MM.1S (cell line): ENCODE measurements at regions not wholly inside any gene's neighbourhood (a gene's known extent, or its start where the extent isn't known, plus 50 kb on each side); places are given as distances from the start of the nearest gene placed in this dataset.

Experiments
- DNase-seq: peaks from one replicate; pipeline ENCODE4 v3.0.0-alpha.2; 2015
- H2AFZ ChIP-seq: fragments of 300-600 bp; sonication (generic); 2 replicates; pipeline ENCODE4 v1.6.0; 2016; ENCODE audit warnings: antibody characterized with exemption, low read length
- H3F3A ChIP-seq: fragments of 300-600 bp; sonication (generic); 2 replicates; pipeline ENCODE4 v1.6.1; 2016; ENCODE audit warnings: mild to moderate bottlenecking, antibody characterized with exemption, low read length, moderate library complexity, mixed read lengths; ENCODE audit not compliant: insufficient read depth
- H3K27ac ChIP-seq: fragments of 300-600 bp; sonication (generic); 2 replicates; pipeline ENCODE4 v1.5.1; 2016; ENCODE audit warnings: mild to moderate bottlenecking, low read length
- H3K27me3 ChIP-seq: fragments of 300-600 bp; sonication (generic); replicated peaks from 2 replicates; pipeline ENCODE4 v1.6.0; 2016; ENCODE audit warnings: low read length; ENCODE audit not compliant: insufficient read depth
- H3K36me3 ChIP-seq: fragments of 300-600 bp; sonication (generic); replicated peaks from 2 replicates; pipeline ENCODE4 v1.6.1; 2016; ENCODE audit warnings: mild to moderate bottlenecking, low read length, mixed read lengths; ENCODE audit not compliant: insufficient read depth
- H3K4me1 ChIP-seq: fragments of 300-600 bp; sonication (generic); 2 replicates; pipeline ENCODE4 v1.6.1; 2016; ENCODE audit warnings: low read length, mixed read lengths
- H3K4me2 ChIP-seq: fragments of 300-600 bp; sonication (generic); 2 replicates; pipeline ENCODE4 v1.6.0; 2016; ENCODE audit warnings: low read depth, low read length
- H3K4me3 ChIP-seq: fragments of 300-600 bp; sonication (generic); 2 replicates; pipeline ENCODE4 v1.5.1; 2016; ENCODE audit warnings: low read length, mixed read lengths
- H3K79me2 ChIP-seq: fragments of 300-600 bp; sonication (generic); 2 replicates; pipeline ENCODE4 v1.6.1; 2016; ENCODE audit warnings: mixed run types, low read length, mixed read lengths
- H3K9ac ChIP-seq: fragments of 300-600 bp; sonication (generic); 2 replicates; pipeline ENCODE4 v1.6.1; 2016; ENCODE audit warnings: low read length, mixed read lengths
- H3K9me2 ChIP-seq: fragments of 300-600 bp; sonication (generic); replicated peaks from 2 replicates; pipeline ENCODE4 v1.6.1; 2016; ENCODE audit warnings: mild to moderate bottlenecking, low read length, mixed read lengths; ENCODE audit not compliant: insufficient read depth
- H3K9me3 ChIP-seq: fragments of 300-600 bp; sonication (generic); replicated peaks from 2 replicates; pipeline ENCODE4 v1.6.1; 2016; ENCODE audit warnings: mild to moderate bottlenecking, low read length, mixed read lengths; ENCODE audit not compliant: insufficient read depth
- H4K20me1 ChIP-seq: fragments of 300-600 bp; sonication (generic); 2 replicates; pipeline ENCODE4 v1.6.1; 2016; ENCODE audit warnings: mild to moderate bottlenecking, low read length, moderate library complexity, mixed read lengths; ENCODE audit not compliant: insufficient read depth
- EZH2 ChIP-seq: fragments of 300-600 bp; sonication (generic); optimal IDR thresholded peaks from 2 replicates; pipeline ENCODE3; 2017; ENCODE audit warnings: low read depth, mild to moderate bottlenecking, antibody characterized with exemption, low read length, mixed read lengths
- EZH2phosphoT487 ChIP-seq: fragments of 300-600 bp; sonication (generic); IDR thresholded peaks from 2 replicates; pipeline ENCODE4 v1.6.1; 2018; ENCODE audit warnings: antibody characterized with exemption, low read length
- TF ChIP-seq, protein P1 (sequence below): fragments of 300-600 bp; sonication (generic); IDR thresholded peaks from 2 replicates; pipeline ENCODE4 v1.5.1; 2016; ENCODE audit warnings: antibody characterized with exemption, low read length, mixed read lengths

DNA sequence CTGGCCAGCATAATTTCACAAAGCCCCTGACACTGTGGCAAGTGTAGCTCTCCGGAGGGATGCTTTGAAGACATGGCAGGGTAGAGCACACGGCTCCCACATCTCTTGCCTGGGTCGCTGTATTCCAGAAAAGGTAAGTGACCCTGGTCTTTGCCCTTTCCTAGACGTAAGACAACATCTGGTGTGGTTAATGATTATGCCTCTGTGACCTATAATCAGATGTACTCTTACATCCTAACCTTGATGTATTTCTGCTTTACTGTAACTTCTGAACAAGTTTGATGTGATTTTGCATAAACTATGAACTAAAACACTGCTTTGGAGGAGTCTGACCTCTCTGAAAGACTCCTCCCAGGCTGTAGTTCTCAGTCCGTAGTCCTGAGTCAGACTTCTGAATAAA, 59.1 kb upstream of the ACSL1 start:
- H3K4me2 ChIP-seq, result no peak overlapping the region
- H3F3A ChIP-seq, result no peaks in the 10 kb centered on the region
- no peaks in the 10 kb centered on the region for H3K9me2 ChIP-seq
- no peaks in the 10 kb centered on the region for H3K4me1 ChIP-seq
- H3K27me3 ChIP-seq, result no peaks in the 10 kb centered on the region
- no peaks in the 10 kb centered on the region for H3K9me3 ChIP-seq
- no peaks in the 10 kb centered on the region for H3K36me3 ChIP-seq
- no peaks in the 10 kb centered on the region for H3K79me2 ChIP-seq
- H3K4me3 ChIP-seq, result no peak overlapping the region
- H3K27ac ChIP-seq, result no peak overlapping the region
- no peak for DNase-seq
- no peak for TF ChIP-seq EZH2phosphoT487
- no peak for TF ChIP-seq EZH2
- no peak overlapping the region for H3K9ac ChIP-seq
- H2AFZ ChIP-seq, result no peak overlapping the region
- no peaks in the 10 kb centered on the region for H4K20me1 ChIP-seq

DNA sequence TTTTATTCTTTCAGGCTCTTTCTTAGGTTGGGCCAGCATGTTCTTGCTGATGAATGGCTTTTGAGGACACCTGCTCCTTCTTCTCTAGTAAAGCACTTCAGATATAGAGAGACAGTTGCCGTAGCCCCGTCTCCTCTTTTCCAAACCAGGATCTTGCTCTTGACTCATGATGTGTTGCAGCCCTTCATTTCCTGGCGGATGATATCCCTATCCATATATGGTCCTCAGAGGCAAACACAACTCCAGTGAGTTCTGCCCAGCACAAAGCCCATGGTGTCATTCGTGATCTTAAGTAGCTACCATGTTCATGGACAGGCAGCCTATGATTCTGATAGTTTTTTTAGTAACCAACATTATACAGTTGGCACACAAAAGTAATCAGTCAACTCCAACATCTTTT, 59.8 kb upstream of the ACSL1 start:
- Histone ChIP-seq H3K27ac (no peak overlapping the region), H3K9ac (no peak overlapping the region), H3K9me3 (no peaks in the 10 kb centered on the region), H3K79me2 (no peaks in the 10 kb centered on the region), H2AFZ (no peak overlapping the region), H3K9me2 (no peaks in the 10 kb centered on the region), H3K4me1 (no peaks in the 10 kb centered on the region), H3F3A (no peaks in the 10 kb centered on the region), H4K20me1 (no peaks in the 10 kb centered on the region), H3K36me3 (no peaks in the 10 kb centered on the region), H3K27me3 (no peaks in the 10 kb centered on the region), H3K4me3 (no peak overlapping the region), H3K4me2 (no peak overlapping the region)
- no peak for TF ChIP-seq EZH2
- TF ChIP-seq EZH2phosphoT487, result no peak
- TF ChIP-seq, protein P1, sequence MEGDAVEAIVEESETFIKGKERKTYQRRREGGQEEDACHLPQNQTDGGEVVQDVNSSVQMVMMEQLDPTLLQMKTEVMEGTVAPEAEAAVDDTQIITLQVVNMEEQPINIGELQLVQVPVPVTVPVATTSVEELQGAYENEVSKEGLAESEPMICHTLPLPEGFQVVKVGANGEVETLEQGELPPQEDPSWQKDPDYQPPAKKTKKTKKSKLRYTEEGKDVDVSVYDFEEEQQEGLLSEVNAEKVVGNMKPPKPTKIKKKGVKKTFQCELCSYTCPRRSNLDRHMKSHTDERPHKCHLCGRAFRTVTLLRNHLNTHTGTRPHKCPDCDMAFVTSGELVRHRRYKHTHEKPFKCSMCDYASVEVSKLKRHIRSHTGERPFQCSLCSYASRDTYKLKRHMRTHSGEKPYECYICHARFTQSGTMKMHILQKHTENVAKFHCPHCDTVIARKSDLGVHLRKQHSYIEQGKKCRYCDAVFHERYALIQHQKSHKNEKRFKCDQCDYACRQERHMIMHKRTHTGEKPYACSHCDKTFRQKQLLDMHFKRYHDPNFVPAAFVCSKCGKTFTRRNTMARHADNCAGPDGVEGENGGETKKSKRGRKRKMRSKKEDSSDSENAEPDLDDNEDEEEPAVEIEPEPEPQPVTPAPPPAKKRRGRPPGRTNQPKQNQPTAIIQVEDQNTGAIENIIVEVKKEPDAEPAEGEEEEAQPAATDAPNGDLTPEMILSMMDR, result no peak
- DNase-seq, result no peak

DNA sequence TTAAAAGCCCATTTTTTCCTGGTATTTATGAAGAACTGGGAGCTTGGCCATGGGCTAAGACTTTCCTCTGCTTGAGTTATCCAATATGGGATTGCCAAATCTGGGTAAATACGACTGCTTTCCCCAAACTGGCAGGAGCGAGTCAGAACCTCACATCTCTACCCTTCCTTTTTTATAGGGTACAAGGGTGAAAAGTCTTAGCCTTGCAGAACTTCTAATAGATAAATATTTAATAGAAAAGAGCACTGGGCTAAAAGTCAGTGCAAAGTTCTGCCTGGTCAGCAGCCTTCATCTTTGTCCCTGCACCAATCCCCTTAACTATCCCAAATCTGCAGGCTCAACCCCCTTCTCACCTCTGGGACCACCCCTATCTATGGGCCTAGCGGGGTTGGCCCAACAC, 61.6 kb upstream of the ACSL1 start:
- H3K4me2 ChIP-seq, result no peak overlapping the region
- H3K9ac ChIP-seq, result no peak overlapping the region
- H3K27ac ChIP-seq, result no peak overlapping the region
- no peaks in the 10 kb centered on the region for H3K36me3 ChIP-seq
- H3K79me2 ChIP-seq, result no peaks in the 10 kb centered on the region
- H3K27me3 ChIP-seq, result no peaks in the 10 kb centered on the region
- no peaks in the 10 kb centered on the region for H3F3A ChIP-seq
- no peak for DNase-seq
- no peaks in the 10 kb centered on the region for H3K9me2 ChIP-seq
- H4K20me1 ChIP-seq, result no peaks in the 10 kb centered on the region
- H3K9me3 ChIP-seq, result no peaks in the 10 kb centered on the region
- no peak overlapping the region for H3K4me3 ChIP-seq
- TF ChIP-seq, protein P1, result no peak
- no peak for TF ChIP-seq EZH2phosphoT487
- no peak for TF ChIP-seq EZH2
- no peaks in the 10 kb centered on the region for H3K4me1 ChIP-seq
- no peak overlapping the region for H2AFZ ChIP-seq

DNA sequence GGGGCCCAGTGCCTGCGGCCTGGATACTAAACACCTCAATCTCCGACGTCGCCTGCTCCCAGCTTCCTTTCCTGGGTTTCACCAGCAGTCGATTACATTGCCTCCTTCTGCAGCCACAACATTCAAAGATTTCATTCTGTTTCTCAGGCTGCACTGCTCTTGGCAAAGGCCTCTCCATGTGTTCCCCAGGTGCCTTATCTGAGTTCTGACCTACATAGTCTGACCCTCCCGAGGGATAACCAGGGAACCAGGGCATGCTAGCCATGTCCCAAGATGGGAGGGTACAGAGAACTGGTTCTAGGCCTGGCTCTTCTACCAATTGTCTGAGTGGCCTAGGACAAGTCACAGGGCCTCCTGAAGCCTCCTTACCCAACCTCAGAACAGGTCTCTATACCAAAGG, 62.2 kb upstream of the ACSL1 start:
- no peaks in the 10 kb centered on the region for H3K4me1 ChIP-seq
- H3K27me3 ChIP-seq, result no peaks in the 10 kb centered on the region
- H3K9me3 ChIP-seq, result no peaks in the 10 kb centered on the region
- TF ChIP-seq EZH2 (no peak), EZH2phosphoT487 (no peak)
- TF ChIP-seq, protein P1, result no peak
- no peak overlapping the region for H3K9ac ChIP-seq
- no peak overlapping the region for H2AFZ ChIP-seq
- H3K4me2 ChIP-seq, result no peak overlapping the region
- DNase-seq, result no peak
- H3K79me2 ChIP-seq, result no peaks in the 10 kb centered on the region
- no peak overlapping the region for H3K27ac ChIP-seq
- H3F3A ChIP-seq, result no peaks in the 10 kb centered on the region
- H3K4me3 ChIP-seq, result no peak overlapping the region
- H3K36me3 ChIP-seq, result no peaks in the 10 kb centered on the region
- no peaks in the 10 kb centered on the region for H3K9me2 ChIP-seq
- no peaks in the 10 kb centered on the region for H4K20me1 ChIP-seq
